Fibroblast of skin of right quadriceps (primary cell): ENCODE measurements at regions not wholly inside any gene's neighbourhood (a gene's known extent, or its start where the extent isn't known, plus 50 kb on each side); places are given as distances from the start of the nearest gene placed in this dataset.
"Not testable (repeated sequence)": the region's sequence is repeated elsewhere in the genome, so short reads cannot be mapped to it uniquely, and the experiment has no call there.

Experiments
- DNase-seq: peaks from one replicate; pipeline ENCODE4 v3.0.0-alpha.2; 2013

DNA sequence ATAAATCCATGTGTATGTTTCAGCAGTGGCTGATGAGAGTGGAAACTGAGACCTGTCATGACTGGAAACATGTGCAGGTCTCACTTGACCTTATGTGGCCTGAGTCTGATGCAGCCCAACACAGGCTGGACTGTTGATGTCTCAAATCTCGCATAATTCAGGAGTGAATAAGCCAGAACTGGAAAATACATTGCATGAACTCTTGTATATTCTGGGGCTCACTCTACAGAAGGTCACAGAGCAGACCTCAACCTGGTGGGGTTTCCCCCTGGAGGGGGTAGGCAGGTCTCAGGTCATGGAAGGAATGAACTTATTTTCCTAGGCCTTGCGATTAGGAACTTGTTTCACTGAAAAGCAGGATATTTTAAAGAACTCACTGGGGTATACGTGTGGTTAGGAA is 146.3 kb upstream of the THUMPD2 start:
- no peak for DNase-seq

DNA sequence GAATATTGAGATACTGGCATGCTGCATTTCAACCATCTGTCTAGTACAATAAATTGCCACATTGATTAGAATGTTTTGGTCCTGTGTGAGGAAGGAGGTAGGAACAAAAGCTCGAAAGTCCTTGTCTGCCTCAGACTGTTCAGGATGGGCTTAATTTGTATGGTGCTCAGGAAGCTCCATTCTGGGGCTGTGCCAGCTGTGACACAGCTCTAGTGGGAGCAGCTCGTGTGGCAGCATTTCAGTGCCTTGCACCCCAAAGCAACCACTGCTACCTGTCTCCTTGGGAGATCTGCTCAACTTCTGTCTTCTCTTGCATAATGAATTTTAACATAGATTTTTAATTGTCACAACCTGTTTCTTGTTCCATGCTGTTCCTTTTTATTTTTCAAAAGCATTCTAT is 144.4 kb upstream of the THUMPD2 start:
- no peak for DNase-seq

DNA sequence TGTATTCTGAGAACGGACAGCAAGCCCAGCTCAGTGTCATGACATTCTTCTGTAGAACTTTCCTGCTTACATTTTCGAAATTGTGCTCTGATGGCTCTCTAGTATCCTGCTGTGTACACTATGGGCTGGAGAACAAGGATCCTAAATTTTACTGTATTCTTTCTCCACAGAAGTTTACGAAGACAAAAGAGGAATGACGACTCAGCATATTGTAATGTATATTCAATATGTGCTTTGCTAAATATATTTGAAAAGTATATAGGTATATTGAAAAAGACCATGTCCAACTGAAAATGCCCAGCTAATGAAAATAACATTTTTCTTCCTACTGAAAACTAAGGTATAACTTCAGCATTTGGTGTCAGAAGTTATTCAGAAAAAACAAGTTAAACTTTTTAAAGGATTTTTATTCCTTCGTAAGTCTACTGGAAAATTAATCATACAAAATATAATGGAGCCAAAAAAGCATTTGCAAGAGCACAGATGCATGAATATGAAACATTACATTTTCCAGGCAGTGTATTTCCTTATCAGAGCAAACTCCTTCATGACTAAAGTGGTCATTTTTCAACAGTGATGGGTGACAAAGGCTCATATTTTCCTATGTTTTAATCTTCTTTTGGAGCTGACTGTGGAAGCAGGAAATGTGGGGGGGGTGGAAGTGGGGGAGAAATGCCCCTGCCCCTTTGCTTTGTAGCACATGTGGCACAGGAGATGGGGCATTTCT is 143.8 kb upstream of the THUMPD2 start:
- no peak for DNase-seq

DNA sequence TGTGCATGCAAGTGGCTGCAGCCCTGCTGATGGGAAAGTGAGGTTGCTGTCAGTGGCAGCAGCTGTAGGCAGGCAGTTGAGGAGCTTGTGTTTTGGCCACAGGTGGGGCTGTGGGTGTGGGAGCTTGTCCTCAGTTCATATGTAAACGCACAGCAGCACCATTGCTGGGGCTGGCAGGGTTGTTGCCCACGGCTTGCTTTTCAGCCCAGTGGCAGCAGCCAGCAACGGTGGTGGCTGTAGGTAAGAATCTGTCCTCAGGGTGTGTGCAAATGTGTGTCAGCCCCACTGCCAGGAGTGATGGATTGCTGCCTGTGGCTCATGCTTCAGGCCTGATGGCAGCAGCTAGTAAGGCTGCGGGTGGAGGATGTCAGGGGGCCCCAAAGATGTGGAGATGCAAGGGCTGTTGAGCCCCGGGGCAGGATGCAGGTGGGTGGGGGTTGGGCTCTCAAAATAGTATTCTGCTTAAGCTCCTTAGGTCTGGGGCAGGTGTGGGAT is 141.3 kb upstream of the THUMPD2 start:
- DNase-seq = no peak

DNA sequence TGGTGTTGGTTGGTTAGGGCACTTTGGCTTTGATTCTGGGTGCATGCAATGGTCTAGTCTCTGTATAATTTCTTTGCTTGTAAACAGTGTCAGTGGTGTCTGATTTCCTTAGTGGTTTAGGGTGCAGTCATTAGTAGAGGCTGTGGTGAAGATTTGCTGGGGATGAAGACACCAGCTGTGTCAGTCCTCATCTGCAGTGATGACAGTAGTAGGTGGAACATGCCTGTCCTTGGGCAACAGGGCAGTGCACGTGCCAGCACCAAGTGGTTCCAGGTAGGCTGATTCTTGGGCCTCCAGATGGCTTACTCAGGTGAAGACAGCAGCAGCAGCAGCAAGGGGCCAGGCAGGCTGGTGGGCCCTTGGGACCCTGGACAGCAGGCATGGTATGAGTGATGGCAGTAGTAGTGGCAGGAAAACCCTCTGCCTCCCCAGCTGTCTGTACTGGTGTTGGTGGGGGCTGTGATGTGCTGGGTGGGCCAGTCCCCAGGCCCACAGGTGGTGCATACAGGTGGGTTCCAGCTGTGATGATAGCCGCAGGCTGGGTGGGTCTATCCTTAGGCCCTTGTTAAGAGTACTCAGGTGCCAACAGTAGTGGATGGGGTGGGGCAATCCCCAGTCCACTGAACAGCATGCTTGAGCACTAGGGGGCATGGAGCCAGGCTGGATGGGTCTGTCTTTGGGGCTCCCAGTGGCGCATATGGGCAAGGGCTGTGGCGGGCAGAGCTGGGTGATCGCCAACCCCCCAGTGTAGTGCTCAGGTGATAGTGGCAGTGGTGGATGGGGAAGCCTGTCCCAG is 140.7 kb upstream of the THUMPD2 start:
- no peak for DNase-seq

DNA sequence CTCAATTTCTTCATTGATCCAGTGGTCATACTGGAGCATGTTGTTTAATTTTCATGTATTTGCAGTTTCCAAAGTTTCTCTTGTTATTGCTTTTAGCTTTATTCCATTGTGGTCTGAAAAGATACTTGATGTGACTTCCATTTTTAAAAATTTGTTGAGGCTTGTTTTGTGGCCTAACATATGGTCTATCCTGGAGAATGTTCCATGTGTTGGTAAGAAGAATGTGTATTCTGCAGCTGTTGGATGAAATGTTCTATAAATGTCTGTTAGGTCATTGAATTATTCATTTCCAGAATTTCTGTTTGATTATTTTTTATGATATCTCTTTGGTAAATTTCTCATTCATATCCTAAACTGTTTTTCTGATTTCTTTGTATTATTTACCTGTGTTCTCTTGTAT is 139.8 kb upstream of the THUMPD2 start:
- DNase-seq = no peak

DNA sequence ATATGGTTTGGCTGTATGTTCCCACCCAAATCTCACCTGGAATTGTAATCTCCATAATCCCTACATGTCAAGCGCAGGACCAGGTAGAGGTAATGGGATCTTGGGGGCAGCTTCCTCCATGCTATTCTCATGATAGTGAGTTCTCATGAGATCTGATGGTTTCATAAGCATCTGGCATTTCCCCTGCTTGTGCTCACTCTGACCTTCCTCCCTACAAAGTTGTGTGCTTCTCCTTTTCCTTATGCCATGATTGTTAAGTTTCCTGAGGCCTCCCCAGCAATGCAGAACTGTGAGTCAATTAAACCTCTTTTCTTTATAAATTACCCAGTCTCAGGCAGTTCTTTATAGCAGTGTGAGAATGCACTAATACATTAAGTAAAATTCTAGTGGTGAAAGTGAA is 138.3 kb upstream of the THUMPD2 start:
- not testable (repeated sequence) for DNase-seq

DNA sequence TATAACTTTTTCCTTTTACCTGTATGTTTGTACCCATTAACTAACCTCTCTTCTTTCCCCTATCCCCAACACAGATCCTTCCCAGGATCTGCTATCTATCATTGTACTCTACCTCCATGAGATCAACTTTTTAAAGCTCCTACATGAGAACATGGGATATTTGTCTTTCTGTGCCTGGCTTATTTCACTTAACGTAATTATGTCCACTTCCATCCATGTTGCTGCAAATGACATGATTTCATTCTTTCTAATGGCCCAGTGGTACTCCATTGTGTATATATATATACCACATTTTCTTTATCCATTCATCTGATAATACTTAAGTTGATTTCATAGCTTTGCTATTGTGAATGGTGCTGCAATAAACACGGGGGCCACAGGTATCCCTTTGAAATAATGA is 135.9 kb upstream of the THUMPD2 start:
- no peak for DNase-seq

DNA sequence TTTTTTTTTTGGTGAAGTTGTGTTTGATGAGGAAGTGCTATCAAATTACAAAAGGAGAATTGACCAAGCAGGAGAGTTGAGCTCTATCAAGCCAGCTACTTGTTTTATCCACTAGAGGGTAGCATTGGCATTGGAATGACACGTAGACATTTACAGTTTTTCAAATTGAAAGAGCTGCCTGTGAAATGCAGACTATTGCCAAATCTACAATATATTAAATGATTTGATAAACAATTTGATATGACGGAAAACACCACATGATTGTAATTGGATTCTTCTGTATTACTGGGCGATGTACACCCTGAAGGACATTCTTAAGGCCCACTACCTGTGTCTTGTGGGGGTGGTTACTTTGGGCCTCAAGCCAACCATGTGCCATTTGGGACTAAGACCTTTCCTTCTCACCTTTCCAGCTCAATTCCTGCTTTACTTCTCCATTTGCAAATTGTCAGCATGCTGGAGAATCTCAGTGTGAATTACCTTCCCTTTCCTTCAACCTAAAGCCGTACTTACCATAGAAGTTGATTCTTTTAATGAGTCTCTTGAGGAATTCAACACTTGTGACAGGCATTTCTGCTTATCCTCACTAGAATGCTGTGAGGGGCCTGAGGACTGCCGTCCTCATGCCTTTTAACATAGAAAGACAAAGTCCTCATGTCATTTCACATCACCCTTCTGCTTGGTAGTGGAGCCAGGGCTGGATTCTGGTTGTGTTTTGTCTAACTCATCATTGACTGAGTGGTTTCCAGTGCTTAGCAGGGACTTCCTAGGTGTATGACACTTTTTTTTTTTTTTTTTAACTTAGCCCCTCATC is 134.8 kb upstream of the THUMPD2 start:
- peak; percentile 83 for DNase-seq

DNA sequence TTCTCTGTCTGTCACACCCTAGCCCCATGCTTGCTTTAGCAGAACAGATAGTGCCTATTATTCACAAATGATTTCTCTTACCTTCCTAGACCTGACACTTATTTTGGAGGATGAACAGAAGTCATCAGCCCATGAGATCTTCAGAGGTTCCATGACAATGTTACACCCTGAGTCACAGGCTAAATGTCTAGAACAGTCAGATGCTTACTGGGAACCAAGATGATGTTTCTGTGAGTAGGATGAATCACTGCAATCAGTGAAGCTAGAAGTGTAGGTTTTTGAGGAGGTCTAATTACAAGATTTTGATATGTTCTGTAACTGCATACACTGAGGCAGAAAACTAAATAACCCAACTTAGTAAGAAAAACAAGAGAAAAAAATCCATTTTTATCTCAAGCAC is 123.0 kb upstream of the THUMPD2 start:
- peak; percentile 74 for DNase-seq

DNA sequence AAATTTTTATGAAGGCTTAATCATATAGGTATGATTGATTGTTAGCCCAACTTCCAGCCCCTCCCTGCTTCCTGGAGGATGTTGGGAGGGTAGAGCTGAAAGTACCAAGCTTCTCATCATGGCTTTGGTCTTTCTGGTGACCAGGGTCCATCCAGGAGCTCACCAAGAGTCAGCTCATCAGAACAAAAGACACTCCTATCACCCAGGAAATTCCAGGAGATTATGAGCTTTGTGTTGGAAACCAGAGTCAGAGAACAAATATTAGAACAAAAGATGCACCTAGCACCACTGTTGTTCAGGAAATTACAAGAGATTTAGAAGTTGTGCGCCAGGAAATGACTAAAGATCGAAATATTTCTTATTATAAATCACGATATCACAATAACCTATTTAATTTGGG is 119.9 kb upstream of the THUMPD2 start:
- no peak for DNase-seq

DNA sequence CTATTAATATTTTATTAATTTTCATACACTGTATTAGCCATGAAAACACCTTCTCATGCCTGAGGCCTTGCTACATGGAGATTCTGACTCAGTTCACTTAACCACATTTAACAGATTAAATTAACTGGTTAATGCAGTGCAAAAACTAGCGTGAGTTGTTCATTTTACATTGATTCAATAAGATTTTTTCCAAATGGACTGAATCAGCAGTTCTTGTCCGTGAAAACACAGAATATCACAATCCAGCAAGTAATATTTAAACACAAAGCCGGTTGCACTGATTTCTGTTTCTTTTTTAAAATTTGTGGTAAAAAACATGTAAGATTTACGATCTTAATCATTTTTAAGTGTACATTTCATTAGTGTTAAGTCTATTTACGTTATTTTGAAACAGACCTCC is 118.2 kb upstream of the THUMPD2 start:
- DNase-seq = no peak

DNA sequence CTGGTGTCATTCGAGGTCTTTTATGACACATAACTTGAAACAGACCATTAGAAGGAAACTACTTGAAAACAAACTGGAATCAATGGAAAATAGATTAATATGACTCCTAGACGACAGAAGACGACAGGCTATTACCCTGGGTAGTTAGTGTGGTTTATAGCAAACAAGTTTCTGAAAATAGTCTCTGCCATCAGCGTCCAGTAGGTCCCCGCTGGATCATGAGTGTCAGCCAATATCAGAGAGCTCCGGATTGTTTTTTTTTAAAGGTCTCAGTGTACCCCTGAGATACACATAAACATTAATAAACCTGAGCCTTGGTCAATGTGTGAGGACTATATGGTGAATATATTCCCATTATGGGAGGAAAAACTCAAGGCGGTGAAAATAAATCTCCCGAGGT is 115.0 kb upstream of the THUMPD2 start:
- no peak for DNase-seq

DNA sequence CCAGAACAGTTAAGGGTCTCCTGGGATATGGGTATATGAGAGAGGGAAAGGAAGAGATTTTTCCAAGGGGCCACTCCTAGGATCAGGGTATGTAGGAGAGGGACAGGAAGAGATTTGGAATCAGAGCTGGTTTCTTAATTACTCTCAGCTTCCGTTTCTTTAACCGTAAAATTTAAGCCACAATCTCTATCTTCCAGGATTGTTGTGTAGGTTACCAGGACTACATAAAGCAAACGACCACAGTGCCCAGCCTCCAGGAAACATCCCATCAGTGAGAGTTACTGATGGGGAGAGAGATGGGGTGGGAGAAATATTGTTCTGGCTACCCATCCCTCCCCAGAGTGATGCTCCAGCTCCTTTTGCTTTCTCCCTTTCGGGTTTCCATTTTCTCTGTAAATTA is 114.6 kb upstream of the THUMPD2 start:
- DNase-seq = no peak

DNA sequence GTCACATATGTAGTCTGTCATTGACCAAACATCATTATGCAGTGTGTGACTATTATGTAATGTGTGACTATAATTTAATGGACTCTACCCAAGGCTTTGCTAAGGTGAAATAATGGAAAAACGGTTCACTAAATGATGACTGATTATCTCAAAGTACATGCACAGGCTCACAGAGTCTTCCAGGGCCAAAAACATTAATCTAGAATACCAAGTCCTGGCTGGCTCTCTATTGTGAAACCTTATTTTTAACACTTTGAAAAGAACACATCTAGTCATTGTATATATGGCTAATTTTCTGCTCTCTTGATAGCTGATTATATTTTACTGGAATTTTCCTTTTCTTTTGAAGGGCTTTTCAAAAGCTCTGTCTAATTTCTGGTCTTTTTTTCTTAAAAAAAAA is 102.9 kb upstream of the THUMPD2 start:
- no peak for DNase-seq

DNA sequence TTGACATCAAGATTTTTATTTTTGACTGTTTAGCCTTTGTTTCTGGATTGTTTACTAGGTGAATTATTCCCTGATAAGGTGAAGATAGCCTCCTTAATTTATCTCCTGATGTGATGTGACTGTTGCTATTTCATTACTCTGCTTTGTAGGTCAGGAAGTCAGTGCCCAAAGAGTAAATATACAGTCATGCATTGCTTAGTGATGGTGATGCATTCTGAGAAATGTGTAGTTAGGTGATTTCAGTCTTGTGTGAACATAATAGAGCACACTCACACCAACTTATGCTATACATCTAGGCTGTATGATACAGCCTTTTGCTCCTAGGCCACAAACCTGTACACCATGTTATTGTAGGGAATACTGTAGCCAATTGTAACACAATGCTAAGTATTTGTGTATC is 102.4 kb upstream of the THUMPD2 start:
- DNase-seq = peak; percentile 10

DNA sequence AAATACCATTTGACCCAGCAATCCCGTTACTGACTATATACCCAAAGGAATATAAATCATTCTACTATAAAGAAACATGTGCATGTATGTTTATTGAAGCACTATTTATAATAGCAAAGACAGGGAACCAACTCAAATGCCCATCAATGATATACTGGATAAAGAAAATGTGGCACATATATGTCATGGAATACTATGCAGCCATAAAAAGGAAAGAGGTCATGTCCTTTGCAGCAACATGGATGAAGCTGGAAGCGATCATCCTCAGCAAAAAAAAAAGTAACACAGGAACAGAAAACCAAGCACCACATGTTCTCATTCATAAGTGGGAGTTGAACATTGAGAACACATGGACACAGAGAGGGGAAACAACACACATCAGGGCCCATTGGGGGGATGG is 99.9 kb upstream of the THUMPD2 start:
- not testable (repeated sequence) for DNase-seq

DNA sequence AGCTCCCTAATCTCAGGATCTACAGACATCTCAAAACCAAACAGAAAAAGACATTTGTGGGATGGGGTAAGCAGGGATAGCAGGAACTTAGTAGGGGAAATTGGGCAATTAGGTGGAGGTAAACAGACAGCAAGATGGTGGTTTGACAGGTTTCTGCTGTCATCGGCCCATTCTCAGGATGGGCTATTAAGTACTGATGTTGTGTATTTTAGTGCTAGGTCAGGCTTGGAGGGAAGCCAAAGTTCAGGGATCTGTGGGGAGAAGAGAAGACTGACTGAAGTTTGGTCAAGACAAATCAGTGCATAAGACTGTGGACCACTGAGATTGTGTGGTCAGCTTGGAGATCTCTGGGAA is 96.8 kb upstream of the THUMPD2 start:
- no peak for DNase-seq

DNA sequence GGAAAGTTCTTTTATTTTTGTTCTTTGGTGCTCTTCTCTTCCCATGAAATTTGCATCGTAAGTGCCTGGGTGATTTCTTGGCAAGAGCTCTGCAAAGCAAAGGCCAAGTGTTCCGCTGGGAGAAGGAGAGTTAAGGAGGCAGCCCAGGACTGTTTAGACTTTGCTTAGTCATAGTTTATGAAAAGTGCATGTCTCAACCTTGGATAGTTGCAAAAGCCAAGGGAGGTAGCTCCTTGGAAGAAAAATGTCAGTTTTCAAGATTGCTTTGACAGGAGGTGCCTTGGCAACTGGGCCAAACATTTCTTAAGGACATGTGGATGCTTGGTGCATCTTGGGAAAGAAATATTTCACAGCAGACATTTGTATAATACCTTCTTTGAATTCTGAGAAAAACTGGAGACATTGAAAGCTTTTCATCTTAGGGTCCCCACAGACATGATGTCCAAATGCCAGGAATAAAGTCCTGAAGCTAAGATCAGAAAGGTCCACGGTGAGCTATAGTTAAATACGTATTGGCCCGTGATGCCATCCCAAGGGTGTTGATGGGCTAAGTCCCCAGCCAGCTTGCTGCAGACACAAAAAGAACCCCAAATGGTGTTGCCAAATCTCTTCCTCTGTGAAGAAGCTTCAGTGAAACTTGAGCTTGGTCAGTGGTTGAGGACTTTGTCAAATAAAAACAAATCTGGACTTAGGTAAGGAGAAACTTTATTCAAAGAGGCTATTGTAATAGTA is 96.3 kb upstream of the THUMPD2 start:
- DNase-seq = peak; percentile 91

DNA sequence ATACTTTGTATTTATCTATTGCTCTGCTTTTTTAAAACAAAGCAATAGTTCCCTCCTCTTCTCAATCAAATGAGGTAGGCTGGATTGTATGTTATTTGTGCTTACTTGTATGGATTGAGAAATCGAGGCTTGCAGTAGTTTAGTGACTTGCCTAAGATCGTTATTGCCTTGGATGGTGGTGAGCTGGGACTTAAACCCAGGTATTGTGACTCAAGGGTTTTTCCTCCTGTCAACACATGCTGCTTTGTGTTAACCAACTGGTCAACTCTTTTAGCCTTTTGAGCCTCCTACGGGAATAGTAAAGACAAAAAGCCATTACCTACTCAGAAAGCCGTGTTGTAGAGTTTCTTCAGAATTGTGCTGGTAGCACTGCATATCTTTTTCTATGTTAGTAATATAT is 95.2 kb upstream of the THUMPD2 start:
- no peak for DNase-seq

DNA sequence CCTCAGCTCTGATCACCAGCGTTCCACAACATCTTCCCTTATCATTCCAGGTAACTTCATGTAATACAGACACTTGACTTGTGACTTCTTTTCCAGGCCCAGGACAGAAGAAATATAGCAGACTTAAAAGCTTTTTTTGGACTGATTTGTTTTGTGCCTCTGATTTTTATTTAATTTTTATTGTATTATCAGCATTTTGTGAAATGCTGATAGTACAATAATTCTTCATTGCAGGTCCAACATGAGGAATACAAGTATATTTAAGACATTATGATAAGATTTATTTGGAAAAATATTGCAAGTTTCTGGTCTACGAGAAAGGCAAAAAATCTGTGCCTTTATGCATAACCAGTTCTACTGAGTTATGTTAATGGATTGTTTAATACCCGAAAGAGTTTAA is 94.5 kb upstream of the THUMPD2 start:
- no peak for DNase-seq

DNA sequence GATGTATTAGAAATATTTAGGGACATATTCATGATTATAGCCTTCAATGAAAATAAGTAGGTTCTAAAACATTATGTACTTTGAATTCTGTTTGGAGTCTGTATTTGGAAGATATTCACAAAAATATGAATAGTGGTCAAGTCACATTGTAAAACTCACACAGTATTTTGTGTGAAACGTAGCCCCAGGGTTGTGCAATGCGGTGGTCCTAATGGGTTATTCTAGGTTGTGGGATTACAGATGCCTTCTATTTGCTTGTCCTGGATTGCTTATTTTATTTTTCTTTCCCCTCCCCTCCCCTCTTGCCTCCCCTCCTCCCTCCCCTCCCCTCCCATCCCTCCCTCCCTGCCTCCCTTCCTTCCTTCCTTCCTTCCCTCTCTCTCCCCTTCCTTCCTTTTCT is 93.7 kb upstream of the THUMPD2 start:
- no peak for DNase-seq

DNA sequence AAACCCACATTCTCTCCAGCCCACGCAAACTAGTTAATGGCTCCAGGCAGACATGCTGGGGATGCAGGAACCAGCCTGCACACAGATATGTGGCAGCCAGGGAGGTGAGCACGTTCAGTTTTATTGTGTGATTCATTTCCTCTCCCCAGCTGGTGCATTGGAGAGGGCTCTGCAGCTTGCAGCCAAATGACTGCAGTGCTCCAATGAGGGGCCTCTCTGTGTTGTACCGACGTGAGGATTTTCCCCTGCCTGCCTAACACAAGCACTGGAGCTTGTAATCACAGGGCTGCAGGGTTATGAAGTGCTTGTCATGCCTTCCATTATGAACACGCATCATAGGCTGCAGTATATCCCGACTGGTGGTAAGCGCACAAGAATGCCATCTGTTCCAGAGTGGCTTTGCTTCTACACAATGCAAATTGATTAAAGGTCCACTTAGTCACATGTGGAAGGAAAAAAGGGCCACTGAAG is 92.3 kb upstream of the THUMPD2 start:
- peak; percentile 99 for DNase-seq
